Gastrocnemius medialis (tissue), 4 donors: ENCODE measurements at regions not wholly inside any gene's neighbourhood (a gene's known extent, or its start where the extent isn't known, plus 50 kb on each side); places are given as distances from the start of the nearest gene placed in this dataset.

Source experiments
- ATAC-seq, 2 donors: fragments of 150-250 bp; one replicate each; pipeline ENCODE4 v1.9.1; 2016
- DNase-seq, 2 donors: peaks; one replicate each; pipeline ENCODE4 v3.0.0-alpha.2; 2019
- H3K27ac ChIP-seq, 4 donors: fragments of 200-600 bp; sonication (generic); 1 replicate in 1 of 4; 2 replicates in 3 of 4; pipeline ENCODE4 v1.5.1; 2016 to 2018; ENCODE audit warnings: mild to moderate bottlenecking in 2 of 4, moderate library complexity in 1 of 4
- H3K27me3 ChIP-seq, 3 donors: fragments of 200-600 bp; sonication (generic) in 2 of 3; 1 replicate in 1 of 3; 2 replicates in 2 of 3; pipeline versions ENCODE4 v1.5.1 to v1.6.0; 2016 to 2019; ENCODE audit warnings: mild to moderate bottlenecking in 1 of 3, moderate library complexity in 1 of 3
- H3K36me3 ChIP-seq, 2 donors: fragments of 200-600 bp; sonication (generic) in 1 of 2; one replicate each; pipeline ENCODE4 v1.5.1; 2017 to 2018
- H3K4me1 ChIP-seq, 2 donors: fragments of 200-600 bp; sonication (generic) in 1 of 2; one replicate each; pipeline ENCODE4 v1.5.1; 2016 to 2017; ENCODE audit warnings: mild to moderate bottlenecking in 2 of 2
- H3K4me3 ChIP-seq, 4 donors: fragments of 200-600 bp; sonication (generic) in 3 of 4; 1 replicate in 1 of 4; 2 replicates in 3 of 4; pipeline ENCODE4 v1.5.1; 2016 to 2019; ENCODE audit warnings: mild to moderate bottlenecking in 2 of 4
- H3K9me3 ChIP-seq, 3 donors: fragments of 200-600 bp; sonication (generic) in 2 of 3; 1 replicate in 1 of 3; 2 replicates in 2 of 3; pipeline ENCODE4 v1.5.1; 2016 to 2019
- POLR2A ChIP-seq, 2 donors: fragments of 450-650 bp; IDR thresholded peaks; one replicate each; pipeline ENCODE4 v1.6.1; 2017; ENCODE audit warnings: antibody characterized with exemption in 2 of 2, mild to moderate bottlenecking in 2 of 2, moderate library complexity in 2 of 2
- in situ Hi-C, 4 donors: fragments of 200-750 bp; cut with MboI; loops; one replicate each; pipeline versions ENCODE4 v1.15.0 to v1.8.0; 2017; ENCODE audit warnings: low sequenced_read_pairs in 4 of 4
- intact Hi-C: fragments of 100-400 bp; cut with DNase I; formaldehyde crosslinking; loops from one replicate; pipeline ENCODE4 v1.15.1; 2023; ENCODE audit warnings: low total_unique reads
- TF ChIP-seq, protein P1 (sequence below), 5 experiments: fragments of 450-650 bp in 3 of 5; fragments of 200-600 bp in 2 of 5; sonication (generic) in 2 of 5; IDR thresholded peaks in 4 of 5; conservative IDR thresholded peaks in 1 of 5; 1 replicate in 4 of 5; 2 replicates in 1 of 5; pipeline ENCODE4 v1.5.1; 2016 to 2019; ENCODE audit warnings: antibody characterized with exemption in 5 of 5, mild to moderate bottlenecking in 3 of 5, moderate library complexity in 3 of 5

GRCh38 chr3:190926619-190927018 is 64.1 kb upstream of the GMNC start:
- no peak for DNase-seq
- intact Hi-C loops (no loop called here), in situ Hi-C loops (no loop called here)
- no peaks in the 10 kb centered on the region for H3K36me3 ChIP-seq
- H3K9me3 ChIP-seq, result no peaks in the 10 kb centered on the region
- no peaks in the 10 kb centered on the region for H3K27me3 ChIP-seq
- no peak overlapping the region for H3K4me3 ChIP-seq
- no peaks in the 10 kb centered on the region for H3K4me1 ChIP-seq
- ATAC-seq, result no peak
- no peak overlapping the region for H3K27ac ChIP-seq
- TF ChIP-seq POLR2A (IDR thresholded peaks at IDR 0.05), result no peak
- TF ChIP-seq, protein P1, sequence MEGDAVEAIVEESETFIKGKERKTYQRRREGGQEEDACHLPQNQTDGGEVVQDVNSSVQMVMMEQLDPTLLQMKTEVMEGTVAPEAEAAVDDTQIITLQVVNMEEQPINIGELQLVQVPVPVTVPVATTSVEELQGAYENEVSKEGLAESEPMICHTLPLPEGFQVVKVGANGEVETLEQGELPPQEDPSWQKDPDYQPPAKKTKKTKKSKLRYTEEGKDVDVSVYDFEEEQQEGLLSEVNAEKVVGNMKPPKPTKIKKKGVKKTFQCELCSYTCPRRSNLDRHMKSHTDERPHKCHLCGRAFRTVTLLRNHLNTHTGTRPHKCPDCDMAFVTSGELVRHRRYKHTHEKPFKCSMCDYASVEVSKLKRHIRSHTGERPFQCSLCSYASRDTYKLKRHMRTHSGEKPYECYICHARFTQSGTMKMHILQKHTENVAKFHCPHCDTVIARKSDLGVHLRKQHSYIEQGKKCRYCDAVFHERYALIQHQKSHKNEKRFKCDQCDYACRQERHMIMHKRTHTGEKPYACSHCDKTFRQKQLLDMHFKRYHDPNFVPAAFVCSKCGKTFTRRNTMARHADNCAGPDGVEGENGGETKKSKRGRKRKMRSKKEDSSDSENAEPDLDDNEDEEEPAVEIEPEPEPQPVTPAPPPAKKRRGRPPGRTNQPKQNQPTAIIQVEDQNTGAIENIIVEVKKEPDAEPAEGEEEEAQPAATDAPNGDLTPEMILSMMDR (IDR thresholded peaks at IDR 0.05 in 4 of 5, conservative IDR thresholded peaks at IDR 0.05 in 1 of 5), result no peak

GRCh38 chr3:190912736-190913135 is 50.2 kb upstream of the GMNC start:
- intact Hi-C loops (no loop called here), in situ Hi-C loops (no loop called here)
- H3K4me3 ChIP-seq, result no peak overlapping the region
- no peak for ATAC-seq
- H3K27ac ChIP-seq, result no peak overlapping the region
- no peaks in the 10 kb centered on the region for H3K9me3 ChIP-seq
- TF ChIP-seq POLR2A (IDR thresholded peaks at IDR 0.05), result no peak
- TF ChIP-seq, protein P1 (IDR thresholded peaks at IDR 0.05 in 4 of 5, conservative IDR thresholded peaks at IDR 0.05 in 1 of 5), result no peak
- H3K36me3 ChIP-seq, result no peaks in the 10 kb centered on the region
- H3K4me1 ChIP-seq, result no peaks in the 10 kb centered on the region
- DNase-seq, result no peak
- no peaks in the 10 kb centered on the region for H3K27me3 ChIP-seq
